GM21529 (cell line): ENCODE measurements at regions not wholly inside any gene's neighbourhood (a gene's known extent, or its start where the extent isn't known, plus 50 kb on each side); places are given as distances from the start of the nearest gene placed in this dataset.
"Not testable (repeated sequence)": the region's sequence is repeated elsewhere in the genome, so short reads cannot be mapped to it uniquely, and the experiment has no call there.

ENCODE experiments used
- ATAC-seq: cut with Tn5 transposase; IDR thresholded peaks from one replicate; pipeline ENCODE4 v1.9.1; 2021; ENCODE audit not compliant: unreplicated experiment

DNA sequence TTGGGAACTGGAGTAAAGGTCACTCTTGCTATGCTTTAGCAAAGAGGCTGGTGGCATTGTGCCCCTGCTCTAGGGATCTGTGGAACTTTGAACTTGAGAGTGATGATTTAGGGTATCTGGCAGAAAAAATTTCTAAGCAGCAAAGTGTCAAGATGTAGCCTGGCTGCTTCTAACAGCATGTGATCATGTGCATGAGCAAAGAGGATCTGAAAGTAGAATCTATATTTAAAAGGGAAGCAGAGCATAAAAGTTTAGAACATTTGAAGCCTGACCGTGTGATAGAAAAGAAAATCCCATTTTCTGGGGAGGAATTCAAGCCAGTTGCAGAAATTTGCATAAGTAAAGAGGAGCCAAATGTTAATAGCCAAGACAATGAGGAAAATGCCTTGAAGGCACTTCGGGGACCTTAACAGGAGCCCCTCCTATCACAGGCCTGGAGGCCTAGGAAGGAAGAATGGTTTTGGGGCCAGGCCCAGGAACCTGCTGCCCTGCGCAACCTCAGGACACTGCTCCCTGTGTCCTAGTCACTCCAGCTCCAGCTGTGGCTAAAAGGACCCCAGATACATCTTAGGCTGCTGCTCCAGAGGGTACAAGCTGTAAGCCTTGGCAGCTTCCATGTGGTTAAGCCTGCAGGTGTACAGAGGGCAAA lies 212.2 kb upstream of the LINGO1 start:
- no peak for ATAC-seq

DNA sequence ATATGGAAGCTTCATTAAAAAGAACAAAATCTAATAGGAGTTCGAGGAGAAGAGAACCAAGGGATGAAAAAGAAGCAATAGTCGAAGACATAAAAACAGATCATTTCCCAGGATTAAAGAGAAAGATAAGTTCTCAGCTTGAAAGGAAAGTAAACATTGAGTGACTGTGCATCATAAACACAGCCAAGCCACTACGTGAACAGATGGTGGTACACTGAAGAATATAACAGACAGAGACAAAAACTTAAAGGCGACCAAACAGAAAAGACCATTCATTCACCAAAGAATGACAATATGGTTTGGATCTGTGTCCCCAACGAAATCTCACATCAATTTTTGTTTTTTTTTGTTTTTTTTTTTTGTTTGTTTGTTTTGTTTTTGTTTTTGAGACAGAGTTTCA lies 210.8 kb upstream of the LINGO1 start:
- ATAC-seq, result no peak

DNA sequence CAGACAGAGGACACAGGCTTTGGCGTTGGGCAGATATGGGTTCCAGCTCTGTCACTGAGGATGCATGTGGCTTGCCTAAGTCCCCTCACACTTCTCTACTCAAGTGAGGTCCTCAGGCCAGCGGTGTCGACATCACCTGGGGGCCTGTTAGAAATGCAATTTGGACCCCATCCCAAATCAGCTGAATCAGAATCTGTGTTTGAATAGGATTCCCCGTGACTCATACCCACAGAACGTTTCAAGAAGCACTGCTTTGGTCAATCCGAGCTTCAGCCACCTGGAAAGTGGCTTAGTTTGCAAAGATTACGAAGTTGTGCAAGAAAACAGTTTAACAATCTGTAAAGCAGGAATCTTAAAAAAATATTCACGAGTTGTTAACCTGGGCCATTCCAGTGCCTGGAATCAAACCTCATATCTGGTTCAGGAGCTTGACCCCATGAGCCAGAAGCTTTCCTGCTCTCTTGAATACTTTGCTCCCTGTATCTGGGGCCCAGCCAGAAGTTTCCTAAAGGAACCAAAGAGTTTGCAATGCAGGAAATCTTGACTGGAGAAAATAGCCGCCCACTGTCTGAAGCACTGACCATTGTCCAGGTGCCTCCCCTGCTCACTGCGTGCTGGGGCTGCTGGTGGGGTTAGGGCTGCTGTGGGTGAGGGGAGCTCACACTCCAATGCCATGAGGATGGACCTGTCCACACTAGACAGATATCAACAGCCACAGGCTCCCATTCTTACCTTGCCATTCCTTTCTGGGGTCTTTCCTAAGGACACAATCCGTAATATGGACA lies 208.5 kb upstream of the LINGO1 start:
- ATAC-seq, result no peak

DNA sequence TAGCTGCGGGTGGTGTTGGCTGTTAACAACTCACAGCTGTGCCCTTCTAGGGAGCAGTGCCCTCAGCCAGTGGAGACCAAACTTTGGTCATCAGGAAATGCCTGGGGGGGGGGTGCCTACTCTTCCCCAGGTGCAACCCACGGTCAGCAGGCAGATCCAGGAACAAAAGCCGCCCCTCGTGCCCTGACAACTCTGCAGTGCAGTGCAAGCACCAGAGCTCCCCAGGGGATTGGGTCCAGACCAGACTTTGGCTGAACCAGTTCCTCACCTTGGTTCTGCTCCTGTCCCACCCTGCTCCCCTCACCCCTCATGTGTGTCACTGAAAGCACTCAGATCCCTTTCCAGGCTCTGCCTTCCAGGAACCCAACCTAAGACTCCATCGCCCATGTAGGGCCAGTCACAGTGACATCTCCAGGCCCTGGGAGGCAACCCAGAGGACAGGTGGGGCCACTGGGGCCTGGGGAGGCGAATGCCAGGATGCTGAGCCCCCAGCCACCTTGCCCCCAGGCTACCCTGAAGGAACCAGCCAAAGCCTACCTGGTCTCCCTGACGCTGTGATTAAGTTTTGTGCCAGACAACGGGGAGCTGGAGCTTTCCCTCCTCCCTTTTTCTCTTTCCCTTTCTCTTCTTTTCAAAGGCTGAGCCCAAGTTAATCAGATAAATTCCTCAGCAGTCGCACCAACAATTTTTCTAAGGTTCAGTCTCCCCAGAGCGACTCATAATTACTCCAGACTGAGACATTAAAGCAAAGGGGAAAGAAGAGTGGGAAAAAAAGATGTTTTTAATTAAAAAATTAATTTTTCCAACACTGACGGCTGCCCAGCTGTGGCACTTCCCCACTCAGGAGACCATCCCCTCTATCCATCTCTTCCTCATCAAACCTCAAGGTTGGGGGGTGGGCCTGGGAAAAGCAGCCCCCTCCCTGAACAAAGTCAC lies 207.5 kb upstream of the LINGO1 start:
- no peak for ATAC-seq

DNA sequence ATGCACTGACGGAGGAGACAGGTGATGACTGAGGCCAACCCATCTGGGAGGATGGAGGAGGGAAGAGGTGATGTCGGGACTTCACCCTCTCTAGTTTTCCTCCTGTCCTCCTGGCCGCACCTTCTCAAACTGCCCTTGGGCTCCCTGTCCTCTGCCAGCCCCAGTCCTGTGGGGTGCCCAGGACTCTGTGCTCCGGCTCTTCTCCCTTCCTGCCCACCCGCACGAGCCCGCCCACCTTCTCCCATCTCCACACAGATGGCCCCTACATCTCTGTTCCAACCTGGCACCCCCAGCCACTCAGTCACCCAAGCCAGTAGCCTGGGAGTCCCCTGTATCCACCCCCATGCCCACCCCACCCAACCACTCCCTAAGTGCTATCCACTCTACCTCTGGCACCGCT lies 206.7 kb upstream of the LINGO1 start:
- ATAC-seq, result no peak

DNA sequence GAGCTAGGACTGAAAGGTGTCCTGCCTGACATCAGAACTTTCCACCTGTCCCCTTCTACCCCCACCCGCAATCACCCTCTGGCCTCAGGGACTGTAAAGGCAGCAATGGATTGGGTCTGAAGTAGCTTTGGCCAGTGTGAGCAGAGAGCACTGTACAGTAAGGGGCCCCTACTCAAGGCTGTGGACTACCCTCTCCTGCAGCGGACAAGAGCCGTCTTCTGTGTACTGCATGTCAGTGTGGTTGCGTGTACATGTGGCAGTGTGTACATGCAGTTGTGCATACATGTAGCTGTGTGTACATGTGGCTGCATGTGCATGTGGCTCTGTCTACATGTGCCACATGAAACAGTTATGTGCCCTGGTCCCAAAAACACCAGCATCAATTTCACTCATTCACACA lies 205.9 kb upstream of the LINGO1 start:
- ATAC-seq, result no peak

DNA sequence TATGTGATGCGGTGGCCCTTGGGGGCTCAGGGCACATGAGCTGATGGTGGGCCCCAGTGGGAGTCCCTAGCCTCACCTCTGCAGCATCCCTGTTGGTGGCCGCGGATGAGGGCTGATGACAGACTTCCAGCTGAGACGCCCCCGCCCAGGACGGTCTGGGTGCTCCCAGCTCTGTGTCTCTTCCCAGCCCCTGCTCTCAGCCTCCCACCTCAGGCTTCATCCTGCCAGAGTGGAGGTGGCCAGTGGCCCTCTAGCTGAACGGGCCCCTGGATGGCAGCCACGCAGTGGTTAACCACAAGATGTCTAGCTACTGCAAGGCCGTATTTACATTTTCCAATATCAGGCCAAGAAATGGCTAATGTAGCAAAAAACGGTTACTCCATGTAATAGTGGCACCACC lies 205.3 kb upstream of the LINGO1 start:
- no peak for ATAC-seq

DNA sequence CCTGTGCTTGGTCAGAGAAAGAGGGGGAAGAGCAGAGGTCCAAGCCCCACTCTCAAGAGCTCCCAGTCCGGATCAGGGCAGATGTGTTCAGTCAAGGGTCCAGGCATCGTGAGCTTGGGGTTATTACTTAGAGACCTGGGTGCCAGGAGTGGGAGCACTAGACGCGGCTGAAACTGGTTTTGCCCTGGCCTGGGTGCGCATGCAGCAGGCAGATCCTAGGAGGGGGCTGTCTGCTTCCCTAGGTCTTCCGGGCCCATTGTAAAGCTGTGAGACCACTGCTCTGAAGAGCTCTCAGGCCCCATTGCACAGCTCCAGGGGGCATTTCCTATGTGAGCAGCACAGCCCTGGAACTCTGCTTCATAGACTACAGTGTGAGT lies 204.9 kb upstream of the LINGO1 start:
- ATAC-seq, result no peak

DNA sequence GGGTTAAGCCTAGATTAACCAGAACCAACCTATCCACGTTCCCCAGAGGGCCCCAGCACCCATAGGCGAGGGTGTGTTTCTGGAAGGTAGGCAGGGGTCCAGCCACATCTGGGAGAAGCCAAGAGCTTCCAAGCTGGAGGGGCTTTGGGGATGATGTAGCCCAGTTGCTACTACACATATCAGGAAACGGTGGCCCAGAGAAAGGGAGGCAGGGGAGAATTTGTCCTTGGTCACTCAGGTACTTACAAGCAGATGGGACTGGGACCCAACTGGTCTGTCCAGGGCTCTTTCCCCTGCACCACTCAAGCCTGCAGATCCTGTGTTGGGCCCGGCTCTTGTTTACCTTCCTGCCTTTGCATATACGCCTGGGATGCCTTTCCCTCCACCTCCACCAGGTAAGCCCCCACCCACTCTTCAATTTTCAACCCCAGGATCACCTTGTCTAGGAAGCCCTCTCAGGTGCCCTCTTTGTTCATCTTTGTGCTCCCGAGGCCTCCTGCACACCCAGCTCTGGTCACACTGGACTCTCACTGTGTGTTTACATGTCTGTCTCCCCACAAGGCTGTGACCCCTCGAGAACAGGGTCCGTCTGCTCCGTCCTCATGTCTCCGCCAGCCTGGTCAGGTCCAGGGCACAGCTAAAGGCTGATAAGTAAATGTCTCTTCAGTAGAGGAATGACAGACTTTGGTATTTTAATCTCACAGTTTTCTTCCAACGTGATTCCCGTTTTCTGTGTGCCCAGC lies 204.4 kb upstream of the LINGO1 start:
- no peak for ATAC-seq

DNA sequence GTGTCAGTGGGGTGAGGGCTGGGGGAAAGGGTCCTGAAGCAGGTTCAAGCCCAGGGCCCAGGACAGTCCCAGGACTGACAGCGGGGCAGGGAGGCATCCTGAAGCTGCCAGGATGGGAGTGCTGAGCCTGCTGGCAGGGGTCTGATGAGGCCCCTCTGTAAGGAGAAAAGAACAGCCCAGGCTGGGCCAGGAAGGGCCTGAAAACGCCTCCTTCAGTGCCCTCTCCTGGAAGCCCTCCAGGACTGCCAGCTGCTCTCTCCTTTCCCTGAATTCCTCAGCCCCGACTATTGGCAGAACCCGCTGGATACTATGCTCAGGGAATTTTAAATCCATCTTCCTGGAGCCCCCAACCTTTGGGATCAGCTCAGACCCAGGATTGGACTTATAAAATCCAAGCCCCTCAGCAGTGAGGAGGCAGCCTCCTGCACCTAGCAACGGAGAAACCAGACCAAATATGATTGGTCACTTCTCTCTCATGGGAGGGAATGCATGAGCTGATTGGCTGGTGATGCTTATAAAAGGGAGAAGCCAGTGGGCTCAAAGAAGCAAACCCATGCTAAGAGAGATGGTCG lies 203.5 kb upstream of the LINGO1 start:
- ATAC-seq, result no peak

DNA sequence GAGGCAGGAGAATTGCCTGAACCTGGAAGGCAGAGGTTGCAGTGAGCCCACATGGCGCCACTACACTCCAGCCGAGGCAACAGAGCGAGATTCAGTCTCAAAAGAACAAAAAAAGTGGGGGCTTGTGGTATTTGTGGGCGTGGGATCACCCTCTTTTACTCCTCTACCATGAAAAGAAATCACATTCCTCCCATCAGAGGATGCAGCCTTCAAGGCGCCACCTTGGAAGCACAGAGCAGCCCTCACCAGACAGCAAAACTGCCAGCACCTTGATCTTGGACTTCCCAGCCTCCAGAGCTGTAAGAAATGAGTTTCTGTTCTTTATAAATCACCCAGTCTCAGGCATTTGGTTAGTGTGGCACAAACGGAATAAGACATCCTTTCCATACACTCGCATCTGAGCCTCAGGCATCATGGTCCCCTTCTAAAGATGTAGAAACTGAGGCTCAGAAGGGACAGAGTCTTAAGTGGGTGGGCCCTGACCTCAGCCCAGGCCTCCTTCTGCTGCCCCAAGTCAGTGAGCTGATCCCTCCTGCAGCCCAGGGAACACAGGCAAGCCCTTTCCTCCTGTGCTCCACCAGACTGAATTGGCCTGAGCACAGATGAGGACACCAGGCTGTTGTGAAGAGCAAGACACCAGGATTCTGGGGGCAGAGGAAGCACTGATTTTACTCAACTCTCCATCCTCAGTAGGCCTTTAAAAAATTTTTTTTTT lies 201.7 kb upstream of the LINGO1 start:
- no peak for ATAC-seq

DNA sequence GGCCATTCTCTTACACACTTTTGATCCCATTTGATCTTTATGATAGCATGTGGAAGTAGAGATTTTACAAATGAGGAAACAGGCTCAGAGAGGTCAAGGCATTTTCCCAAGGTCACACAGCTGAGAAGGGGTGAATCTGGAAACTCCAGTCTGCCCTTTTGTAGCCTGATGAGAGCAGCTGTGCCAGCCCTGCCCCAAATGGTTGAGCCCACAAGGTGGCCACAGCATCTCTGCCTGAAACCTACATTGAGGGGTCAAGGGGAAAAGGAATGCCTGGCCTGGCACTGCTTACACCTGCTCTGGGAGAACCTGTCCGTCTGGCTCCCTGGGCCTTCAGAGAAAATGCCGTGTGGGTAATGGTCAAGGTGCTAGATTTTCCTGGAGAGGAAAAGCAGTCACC lies 200.2 kb upstream of the LINGO1 start:
- no peak for ATAC-seq

DNA sequence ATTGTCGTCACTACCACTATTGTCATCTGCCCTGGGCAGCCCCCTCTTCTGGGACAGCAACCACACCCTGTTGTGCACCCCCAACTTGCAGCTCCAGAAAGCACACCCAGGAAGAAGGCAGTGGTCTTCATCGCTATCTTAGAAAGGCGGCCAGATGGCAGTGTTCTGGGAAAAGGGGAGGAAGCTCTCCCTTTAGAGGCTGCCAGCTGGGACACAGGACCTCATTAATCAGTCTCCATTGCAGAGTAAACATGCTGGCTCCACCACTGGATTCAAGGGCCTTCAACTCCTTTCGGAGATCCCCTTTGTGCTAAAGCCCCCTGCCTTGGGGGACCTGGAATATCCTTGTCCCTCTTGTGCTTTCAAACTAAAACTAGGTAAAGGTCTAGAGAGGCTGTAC lies 199.3 kb upstream of the LINGO1 start:
- ATAC-seq, result no peak

DNA sequence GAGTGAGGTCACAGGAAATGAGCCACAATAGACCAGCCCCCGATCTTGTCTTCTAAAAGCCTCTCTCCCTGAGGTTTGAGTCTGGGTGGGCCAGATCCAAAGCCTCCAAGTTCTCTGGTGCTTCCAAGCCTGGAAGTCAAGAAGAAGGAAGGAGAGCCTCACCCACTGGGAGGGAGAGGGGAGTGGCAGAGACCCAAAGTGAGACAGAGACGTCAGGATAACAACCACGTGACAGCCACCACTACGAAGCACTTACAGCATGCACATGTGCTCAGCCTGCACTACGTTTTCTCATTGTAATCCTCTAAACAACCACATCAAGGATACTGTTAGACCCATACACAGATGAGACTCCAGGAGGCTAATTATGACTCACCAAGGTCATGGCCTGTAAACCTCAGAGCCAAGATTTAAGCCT lies 197.3 kb upstream of the LINGO1 start:
- no peak for ATAC-seq

DNA sequence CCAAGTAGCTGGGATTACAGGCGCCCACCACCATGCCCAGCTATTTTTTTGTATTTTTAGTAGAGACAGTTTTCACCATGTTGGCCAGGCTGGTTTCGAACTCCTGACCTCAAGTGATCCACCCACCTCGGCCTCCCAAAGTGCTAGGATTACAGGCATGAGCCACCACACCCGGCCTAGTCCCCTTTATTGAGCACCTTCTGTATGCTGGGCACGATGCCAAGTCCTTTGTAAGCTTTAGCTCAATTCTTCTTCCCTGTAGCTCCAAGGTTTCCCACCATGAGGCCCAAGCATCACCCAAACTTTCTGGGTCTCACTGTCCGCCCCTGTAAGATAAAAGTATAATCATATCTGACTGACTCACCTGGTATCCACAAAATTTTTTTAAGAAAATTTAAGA lies 196.6 kb upstream of the LINGO1 start:
- not testable (repeated sequence) for ATAC-seq

DNA sequence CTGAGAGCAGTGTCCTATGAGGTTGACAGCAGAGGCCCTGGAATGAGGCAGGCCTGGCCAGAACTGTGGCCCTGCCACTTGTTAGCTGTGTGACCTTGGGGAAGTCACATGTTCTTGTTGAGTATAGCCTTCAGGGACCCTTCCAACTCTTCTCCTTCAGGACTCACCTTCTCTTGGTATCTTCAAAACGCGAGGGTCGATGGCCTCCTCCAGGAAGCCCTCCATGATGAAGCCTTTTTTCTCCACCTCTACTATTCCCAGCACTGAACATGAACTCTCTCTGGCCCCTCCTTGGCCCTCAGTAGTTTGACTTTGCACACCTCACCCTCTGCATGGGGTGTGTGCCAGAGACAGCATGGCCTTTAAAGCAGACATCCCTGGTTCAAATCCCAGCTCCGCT lies 195.1 kb upstream of the LINGO1 start:
- no peak for ATAC-seq

DNA sequence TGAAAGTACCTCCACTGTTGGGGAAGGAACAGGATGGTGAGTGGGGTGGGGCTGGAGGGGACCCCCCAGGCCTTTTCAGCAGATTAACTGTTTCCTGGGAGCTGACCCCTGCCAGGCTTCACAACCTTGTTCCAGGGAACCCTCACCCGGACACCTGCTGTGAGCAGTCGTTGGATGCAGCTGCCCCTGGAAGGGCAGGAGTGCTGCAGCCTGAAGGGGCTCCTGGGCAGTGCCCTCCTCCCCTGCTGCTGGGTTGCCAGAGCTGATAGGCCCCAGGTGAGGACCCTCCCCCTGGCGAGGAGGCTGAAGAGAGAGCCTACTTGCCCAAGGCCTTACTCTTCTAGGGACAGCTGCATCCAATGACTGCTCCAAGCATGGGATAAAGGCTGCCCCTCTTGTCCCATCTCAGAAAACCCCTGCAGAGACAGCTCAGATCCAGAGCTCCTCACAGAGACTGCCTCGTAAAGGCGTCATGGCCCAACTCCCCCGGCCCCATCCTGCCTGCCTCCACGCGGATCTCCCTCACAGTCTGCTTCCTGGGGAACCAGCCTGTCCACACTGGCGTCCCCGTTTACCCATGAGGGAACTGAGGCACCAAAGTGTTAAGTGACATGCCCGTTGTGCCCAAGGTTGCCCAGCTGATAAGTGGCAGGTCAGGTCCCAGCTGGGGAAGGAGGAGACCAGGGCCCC lies 193.4 kb upstream of the LINGO1 start:
- no peak for ATAC-seq

DNA sequence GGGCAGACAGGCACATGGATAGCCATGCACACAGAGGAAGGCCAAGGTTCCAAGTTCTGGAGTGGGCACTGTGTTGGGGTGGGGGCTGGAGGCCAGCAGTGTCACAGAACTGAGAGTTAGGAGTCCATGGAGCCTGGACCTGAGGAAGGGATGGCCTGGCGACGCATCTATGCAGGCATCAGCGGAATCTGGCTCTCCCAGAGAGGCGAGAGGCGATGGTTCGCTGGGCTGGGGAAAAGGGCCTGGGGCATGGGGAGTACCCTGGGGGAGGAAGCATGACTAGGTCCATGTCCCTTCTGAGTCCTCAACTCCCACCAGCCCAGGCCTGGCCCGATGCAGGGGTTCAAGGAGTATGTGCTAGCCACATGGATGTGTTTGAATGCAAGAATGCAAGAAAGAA lies 192.8 kb upstream of the LINGO1 start:
- no peak for ATAC-seq

DNA sequence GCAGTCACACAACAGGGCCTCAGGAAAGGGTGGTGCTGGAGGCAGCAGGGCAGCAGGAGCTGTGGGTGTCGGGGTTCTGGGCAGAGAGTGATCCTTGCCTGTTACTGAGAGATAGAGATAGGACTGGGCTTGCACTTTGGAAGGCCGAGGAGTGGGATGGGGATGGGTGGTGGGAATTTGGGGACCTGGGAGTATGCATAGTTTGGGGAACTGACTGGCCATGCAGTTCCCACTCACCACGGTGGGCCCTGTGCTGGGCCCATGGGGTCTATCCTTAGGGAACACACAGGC lies 192.5 kb upstream of the LINGO1 start:
- no peak for ATAC-seq
